ENCODE measurements at regions not wholly inside any gene's neighbourhood (a gene's known extent, or its start where the extent isn't known, plus 50 kb on each side); places are given as distances from the start of the nearest gene placed in this dataset.

- Histone ChIP-seq H3K4me1 (no peaks in the 10 kb centered on the region), H3K27ac (no peak overlapping the region), H3K27me3 (no peaks in the 10 kb centered on the region), H3K4me3 (no peak overlapping the region), H3K9me3 (no peaks in the 10 kb centered on the region), H3K36me3 (ENCODE audit: low read depth, missing control alignments) (no peaks in the 10 kb centered on the region)
- intact Hi-C loops (cut with DNase I; ENCODE audit: low total_unique reads): no loop called here
- DNase-seq: no peak
- TF ChIP-seq POLR2A (IDR thresholded peaks at IDR 0.05) (no peak), CTCF (IDR thresholded peaks at IDR 0.05) (no peak)
- 44 to 45% methylated on average over 5 of the region's 5 CpGs for WGBS, 2 donors
Observed at GRCh38 chr1:185426848-185427247, 109.8 kb upstream of the IVNS1ABP start.

GRCh38 chr1:185425163-185425562 lies 108.1 kb upstream of the IVNS1ABP start:
- 93 to 96% methylated on average over 3 of the region's 3 CpGs for WGBS, 2 donors
- H3K36me3 ChIP-seq (ENCODE audit: low read depth, missing control alignments): no peaks in the 10 kb centered on the region
- H3K4me1 ChIP-seq: no peaks in the 10 kb centered on the region
- no peaks in the 10 kb centered on the region for H3K27me3 ChIP-seq
- intact Hi-C loops (cut with DNase I; ENCODE audit: low total_unique reads): no loop called here
- H3K9me3 ChIP-seq: no peaks in the 10 kb centered on the region
- DNase-seq: no peak
- H3K27ac ChIP-seq: no peak overlapping the region
- TF ChIP-seq POLR2A (IDR thresholded peaks at IDR 0.05): no peak
- no peak for TF ChIP-seq CTCF (IDR thresholded peaks at IDR 0.05)
- H3K4me3 ChIP-seq: no peak overlapping the region

GRCh38 chr1:185421485-185422107 lies 104.6 kb upstream of the IVNS1ABP start:
- Histone ChIP-seq H3K9me3 (no peaks in the 10 kb centered on the region), H3K27me3 (no peaks in the 10 kb centered on the region), H3K4me3 (no peak overlapping the region), H3K4me1 (no peaks in the 10 kb centered on the region), H3K36me3 (ENCODE audit: low read depth, missing control alignments) (no peaks in the 10 kb centered on the region), H3K27ac (no peak overlapping the region)
- WGBS, 2 donors: 71 to 79% methylated on average over 3 of the region's 3 CpGs
- intact Hi-C loops (cut with DNase I; ENCODE audit: low total_unique reads): no loop called here
- no peak for DNase-seq
- no peak for TF ChIP-seq POLR2A (IDR thresholded peaks at IDR 0.05)
- no peak for TF ChIP-seq CTCF (IDR thresholded peaks at IDR 0.05)

- Histone ChIP-seq H3K4me3 (no peak overlapping the region), H3K4me1 (no peaks in the 10 kb centered on the region), H3K9me3 (no peaks in the 10 kb centered on the region), H3K27ac (no peak overlapping the region), H3K27me3 (no peaks in the 10 kb centered on the region), H3K36me3 (ENCODE audit: low read depth, missing control alignments) (no peaks in the 10 kb centered on the region)
- no peak for DNase-seq
- TF ChIP-seq POLR2A (IDR thresholded peaks at IDR 0.05) (no peak), CTCF (IDR thresholded peaks at IDR 0.05) (no peak)
- intact Hi-C loops (cut with DNase I; ENCODE audit: low total_unique reads): no loop called here
Observed at GRCh38 chr1:185420588-185421081, 103.6 kb upstream of the IVNS1ABP start.

- no peaks in the 10 kb centered on the region for H3K4me1 ChIP-seq
- no peaks in the 10 kb centered on the region for H3K36me3 ChIP-seq (ENCODE audit: low read depth, missing control alignments)
- no peak overlapping the region for H3K4me3 ChIP-seq
- DNase-seq: no peak
- TF ChIP-seq CTCF (IDR thresholded peaks at IDR 0.05) (no peak), POLR2A (IDR thresholded peaks at IDR 0.05) (no peak)
- intact Hi-C loops (cut with DNase I; ENCODE audit: low total_unique reads): no loop called here
- 66 to 83% methylated on average over 3 of the region's 3 CpGs for WGBS, 2 donors
- no peaks in the 10 kb centered on the region for H3K9me3 ChIP-seq
- no peaks in the 10 kb centered on the region for H3K27me3 ChIP-seq
- H3K27ac ChIP-seq: no peak overlapping the region
Observed at GRCh38 chr1:185419718-185420117, 102.7 kb upstream of the IVNS1ABP start.
